Liver (tissue), 8 donors: ENCODE measurements at regions not wholly inside any gene's neighbourhood (a gene's known extent, or its start where the extent isn't known, plus 50 kb on each side); places are given as distances from the start of the nearest gene placed in this dataset.

Experiments
- DNase-seq: peaks from one replicate; pipeline ENCODE4 v3.0.0-alpha.2; 2017; ENCODE audit warnings: low spot score
- H3K27ac ChIP-seq, 2 donors: one replicate each; pipeline ENCODE4 v1.7.0; 2013; ENCODE audit warnings: inconsistent platforms in 2 of 2, low read length in 2 of 2, control low read depth in 1 of 2, low read depth in 1 of 2, mild to moderate bottlenecking in 1 of 2
- H3K27me3 ChIP-seq, 4 donors: one replicate each; pipeline versions ENCODE4 v1.6.1 to v1.7.0; 2013; ENCODE audit warnings: low read length in 3 of 4, inconsistent platforms in 1 of 4, mild to moderate bottlenecking in 1 of 4, moderate library complexity in 1 of 4; ENCODE audit not compliant: control insufficient read depth in 4 of 4, insufficient read depth in 4 of 4
- H3K36me3 ChIP-seq, 4 donors: one replicate each; pipeline versions ENCODE4 v1.6.1 to v1.7.0; 2013; ENCODE audit warnings: low read length in 3 of 4, mild to moderate bottlenecking in 3 of 4, low read depth in 1 of 4, moderate library complexity in 1 of 4; ENCODE audit not compliant: control insufficient read depth in 4 of 4, insufficient read depth in 3 of 4
- H3K4me1 ChIP-seq, 4 donors: one replicate each; pipeline versions ENCODE4 v1.6.1 to v1.7.0; 2013; ENCODE audit warnings: low read length in 3 of 4, mild to moderate bottlenecking in 3 of 4, moderate library complexity in 1 of 4; ENCODE audit not compliant: control insufficient read depth in 4 of 4, insufficient read depth in 4 of 4
- H3K4me3 ChIP-seq, 3 donors: one replicate each; pipeline versions ENCODE4 v1.6.1 to v1.7.0; 2013; ENCODE audit warnings: low read length in 3 of 3, control low read depth in 1 of 3, low read depth in 1 of 3, mild to moderate bottlenecking in 1 of 3
- H3K9ac ChIP-seq, 2 donors: one replicate each; pipeline ENCODE4 v1.7.0; 2013; ENCODE audit warnings: low read length in 2 of 2, mild to moderate bottlenecking in 2 of 2, moderate library complexity in 2 of 2, control low read depth in 1 of 2, low read depth in 1 of 2
- H3K9me3 ChIP-seq, 4 donors: one replicate each; pipeline versions ENCODE4 v1.6.1 to v1.7.0; 2013; ENCODE audit warnings: low read length in 3 of 4; ENCODE audit not compliant: control insufficient read depth in 4 of 4
- EGR1 ChIP-seq, 2 donors: IDR thresholded peaks; 2 replicates each; pipeline ENCODE4 v1.6.1; 2016 to 2018; ENCODE audit warnings: antibody characterized with exemption in 2 of 2, low read depth in 2 of 2
- FOXA1 ChIP-seq: IDR thresholded peaks from 2 replicates; pipeline ENCODE4 v1.6.1; 2016; ENCODE audit warnings: antibody characterized with exemption
- FOXA2 ChIP-seq: IDR thresholded peaks from 2 replicates; pipeline ENCODE4 v1.6.1; 2016; ENCODE audit warnings: antibody characterized with exemption
- GABPA ChIP-seq, 2 donors: IDR thresholded peaks in 1 of 2; conservative IDR thresholded peaks in 1 of 2; 2 replicates each; pipeline ENCODE4 v1.6.1; 2016; ENCODE audit warnings: antibody characterized with exemption in 2 of 2, mild to moderate bottlenecking in 1 of 2, moderate library complexity in 1 of 2
- HNF4A ChIP-seq, 2 donors: conservative IDR thresholded peaks; 2 replicates each; pipeline ENCODE4 v1.6.1; 2016; ENCODE audit warnings: antibody characterized with exemption in 2 of 2, mild to moderate bottlenecking in 2 of 2
- HNF4G ChIP-seq: IDR thresholded peaks from 2 replicates; pipeline ENCODE4 v1.6.1; 2016; ENCODE audit warnings: antibody characterized with exemption
- JUND ChIP-seq, 2 donors: IDR thresholded peaks; 2 replicates each; pipeline ENCODE4 v1.6.1; 2016; ENCODE audit warnings: antibody characterized with exemption in 2 of 2
- MAX ChIP-seq: IDR thresholded peaks from 2 replicates; pipeline ENCODE4 v1.6.1; 2016; ENCODE audit warnings: antibody characterized with exemption
- NR2F2 ChIP-seq: IDR thresholded peaks from 2 replicates; pipeline ENCODE4 v1.6.1; 2016; ENCODE audit warnings: antibody characterized with exemption
- RAD21 ChIP-seq, 2 donors: IDR thresholded peaks; 2 replicates each; pipeline ENCODE4 v1.6.1; 2016; ENCODE audit warnings: antibody characterized with exemption in 2 of 2, mild to moderate bottlenecking in 2 of 2
- REST ChIP-seq: IDR thresholded peaks from 2 replicates; pipeline ENCODE4 v1.6.1; 2016; ENCODE audit warnings: antibody characterized with exemption, mild to moderate bottlenecking
- RXRA ChIP-seq, 2 donors: IDR thresholded peaks; 2 replicates each; pipeline ENCODE4 v1.6.1; 2017 to 2018; ENCODE audit warnings: antibody characterized with exemption in 2 of 2, mild to moderate bottlenecking in 1 of 2
- SP1 ChIP-seq: IDR thresholded peaks from 2 replicates; pipeline ENCODE4 v1.6.1; 2018; ENCODE audit warnings: antibody characterized with exemption, mild to moderate bottlenecking
- TAF1 ChIP-seq: conservative IDR thresholded peaks from 2 replicates; pipeline ENCODE4 v1.6.1; 2016; ENCODE audit warnings: antibody characterized with exemption, mild to moderate bottlenecking
- YY1 ChIP-seq: IDR thresholded peaks from 2 replicates; pipeline ENCODE4 v1.6.1; 2016; ENCODE audit warnings: antibody characterized with exemption, mild to moderate bottlenecking
- WGBS: extraction: QIAGEN DNeasy Blood & Tissue Kit; methylation state at CpG from one replicate; pipeline ENCODE4 v1.1.7; 2013; 5-methylcytosine and 5-hydroxymethylcytosine counted together
- TF ChIP-seq, protein P1 (sequence below): IDR thresholded peaks from 2 replicates; pipeline ENCODE4 v1.6.1; 2016; ENCODE audit warnings: antibody characterized with exemption
- TF ChIP-seq, protein P2 (sequence below): fragments of 150-350 bp; IDR thresholded peaks from 2 replicates; pipeline ENCODE4 v1.5.1; 2017; ENCODE audit warnings: improper control_type of control experiment, low read depth, low read length; ENCODE audit not compliant: missing input control
- TF ChIP-seq, protein P3 (sequence below): IDR thresholded peaks from 2 replicates; pipeline ENCODE4 v1.6.1; 2016; ENCODE audit warnings: antibody characterized with exemption
- donor health status: healthy.
- donor health status: healthy.
- donor health status: healthy.
- donor health status: healthy.
- donor health status: healthy.

GRCh38 chr2:236674646-236675045 lies 105.0 kb downstream of the ACKR3 start:
- Histone ChIP-seq H3K9me3 (no peaks in the 10 kb centered on the region), H3K27me3 (no peaks in the 10 kb centered on the region), H3K4me3 (no peak overlapping the region), H3K27ac (no peak overlapping the region), H3K4me1 (no peaks in the 10 kb centered on the region), H3K36me3 (no peaks in the 10 kb centered on the region), H3K9ac (no peak overlapping the region)
- no peak for DNase-seq
- TF ChIP-seq EGR1 (IDR thresholded peaks at IDR 0.05; ENCODE audit: low read depth in 2 of 2): no peak
- WGBS: 90% methylated on average over 7 of the region's 7 CpGs

GRCh38 chr2:236675051-236675450 lies 105.4 kb downstream of the ACKR3 start:
- no peaks in the 10 kb centered on the region for H3K4me1 ChIP-seq
- TF ChIP-seq HNF4A (conservative IDR thresholded peaks at IDR 0.05) (no peak), YY1 (no peak)
- no peaks in the 10 kb centered on the region for H3K36me3 ChIP-seq
- DNase-seq: no peak
- H3K27ac ChIP-seq: no peak overlapping the region
- H3K27me3 ChIP-seq: no peaks in the 10 kb centered on the region
- WGBS: 87% methylated on average over 4 of the region's 4 CpGs
- no peaks in the 10 kb centered on the region for H3K9me3 ChIP-seq
- no peak overlapping the region for H3K9ac ChIP-seq
- H3K4me3 ChIP-seq: no peak overlapping the region

DNA sequence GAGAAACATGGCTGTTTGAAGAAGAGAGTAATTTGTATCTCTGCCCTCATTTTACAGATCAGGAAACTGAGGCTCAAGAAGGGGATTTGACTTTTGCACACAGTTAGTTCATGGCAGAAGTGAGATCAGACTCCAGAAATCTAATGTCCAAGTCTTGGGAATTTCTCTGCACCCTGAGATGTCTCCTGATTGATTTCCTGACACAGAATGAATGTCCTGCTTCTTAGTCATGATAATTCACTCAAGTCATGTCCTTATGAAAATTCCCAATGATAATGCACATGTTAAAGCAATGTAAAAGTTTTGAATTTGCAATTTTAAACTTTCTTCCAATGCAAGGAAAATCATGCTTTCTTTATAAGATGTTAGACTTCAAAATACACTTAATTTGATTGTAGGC lies 105.9 kb downstream of the ACKR3 start:
- Histone ChIP-seq H3K27me3 (no peaks in the 10 kb centered on the region), H3K9ac (no peak overlapping the region), H3K9me3 (no peaks in the 10 kb centered on the region), H3K36me3 (no peaks in the 10 kb centered on the region), H3K4me3 (no peak overlapping the region), H3K4me1 (no peaks in the 10 kb centered on the region), H3K27ac (no peak overlapping the region)
- no peak for DNase-seq
- no peak for TF ChIP-seq JUND (IDR thresholded peaks at IDR 0.05)
- no peak for TF ChIP-seq NR2F2
- TF ChIP-seq RAD21 (IDR thresholded peaks at IDR 0.05): no peak
- TF ChIP-seq RXRA (IDR thresholded peaks at IDR 0.05): no peak
- TF ChIP-seq GABPA (IDR thresholded peaks at IDR 0.05 in 1 of 2, conservative IDR thresholded peaks at IDR 0.05 in 1 of 2): no peak
- no peak for TF ChIP-seq HNF4G
- TF ChIP-seq YY1: no peak
- no peak for TF ChIP-seq TAF1
- TF ChIP-seq REST: no peak
- TF ChIP-seq FOXA1: no peak
- no peak for TF ChIP-seq EGR1 (IDR thresholded peaks at IDR 0.05; ENCODE audit: low read depth in 2 of 2)
- no peak for TF ChIP-seq SP1
- TF ChIP-seq, protein P1, sequence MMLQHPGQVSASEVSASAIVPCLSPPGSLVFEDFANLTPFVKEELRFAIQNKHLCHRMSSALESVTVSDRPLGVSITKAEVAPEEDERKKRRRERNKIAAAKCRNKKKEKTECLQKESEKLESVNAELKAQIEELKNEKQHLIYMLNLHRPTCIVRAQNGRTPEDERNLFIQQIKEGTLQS: no peak
- TF ChIP-seq MAX: no peak
- TF ChIP-seq, protein P2, sequence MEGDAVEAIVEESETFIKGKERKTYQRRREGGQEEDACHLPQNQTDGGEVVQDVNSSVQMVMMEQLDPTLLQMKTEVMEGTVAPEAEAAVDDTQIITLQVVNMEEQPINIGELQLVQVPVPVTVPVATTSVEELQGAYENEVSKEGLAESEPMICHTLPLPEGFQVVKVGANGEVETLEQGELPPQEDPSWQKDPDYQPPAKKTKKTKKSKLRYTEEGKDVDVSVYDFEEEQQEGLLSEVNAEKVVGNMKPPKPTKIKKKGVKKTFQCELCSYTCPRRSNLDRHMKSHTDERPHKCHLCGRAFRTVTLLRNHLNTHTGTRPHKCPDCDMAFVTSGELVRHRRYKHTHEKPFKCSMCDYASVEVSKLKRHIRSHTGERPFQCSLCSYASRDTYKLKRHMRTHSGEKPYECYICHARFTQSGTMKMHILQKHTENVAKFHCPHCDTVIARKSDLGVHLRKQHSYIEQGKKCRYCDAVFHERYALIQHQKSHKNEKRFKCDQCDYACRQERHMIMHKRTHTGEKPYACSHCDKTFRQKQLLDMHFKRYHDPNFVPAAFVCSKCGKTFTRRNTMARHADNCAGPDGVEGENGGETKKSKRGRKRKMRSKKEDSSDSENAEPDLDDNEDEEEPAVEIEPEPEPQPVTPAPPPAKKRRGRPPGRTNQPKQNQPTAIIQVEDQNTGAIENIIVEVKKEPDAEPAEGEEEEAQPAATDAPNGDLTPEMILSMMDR: no peak
- TF ChIP-seq FOXA2: no peak
- no peak for TF ChIP-seq HNF4A (conservative IDR thresholded peaks at IDR 0.05)
- TF ChIP-seq, protein P3, sequence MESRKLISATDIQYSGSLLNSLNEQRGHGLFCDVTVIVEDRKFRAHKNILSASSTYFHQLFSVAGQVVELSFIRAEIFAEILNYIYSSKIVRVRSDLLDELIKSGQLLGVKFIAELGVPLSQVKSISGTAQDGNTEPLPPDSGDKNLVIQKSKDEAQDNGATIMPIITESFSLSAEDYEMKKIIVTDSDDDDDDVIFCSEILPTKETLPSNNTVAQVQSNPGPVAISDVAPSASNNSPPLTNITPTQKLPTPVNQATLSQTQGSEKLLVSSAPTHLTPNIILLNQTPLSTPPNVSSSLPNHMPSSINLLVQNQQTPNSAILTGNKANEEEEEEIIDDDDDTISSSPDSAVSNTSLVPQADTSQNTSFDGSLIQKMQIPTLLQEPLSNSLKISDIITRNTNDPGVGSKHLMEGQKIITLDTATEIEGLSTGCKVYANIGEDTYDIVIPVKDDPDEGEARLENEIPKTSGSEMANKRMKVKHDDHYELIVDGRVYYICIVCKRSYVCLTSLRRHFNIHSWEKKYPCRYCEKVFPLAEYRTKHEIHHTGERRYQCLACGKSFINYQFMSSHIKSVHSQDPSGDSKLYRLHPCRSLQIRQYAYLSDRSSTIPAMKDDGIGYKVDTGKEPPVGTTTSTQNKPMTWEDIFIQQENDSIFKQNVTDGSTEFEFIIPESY: no peak
